ENCODE measurements at regions not wholly inside any gene's neighbourhood (a gene's known extent, or its start where the extent isn't known, plus 50 kb on each side); places are given as distances from the start of the nearest gene placed in this dataset.

DNA sequence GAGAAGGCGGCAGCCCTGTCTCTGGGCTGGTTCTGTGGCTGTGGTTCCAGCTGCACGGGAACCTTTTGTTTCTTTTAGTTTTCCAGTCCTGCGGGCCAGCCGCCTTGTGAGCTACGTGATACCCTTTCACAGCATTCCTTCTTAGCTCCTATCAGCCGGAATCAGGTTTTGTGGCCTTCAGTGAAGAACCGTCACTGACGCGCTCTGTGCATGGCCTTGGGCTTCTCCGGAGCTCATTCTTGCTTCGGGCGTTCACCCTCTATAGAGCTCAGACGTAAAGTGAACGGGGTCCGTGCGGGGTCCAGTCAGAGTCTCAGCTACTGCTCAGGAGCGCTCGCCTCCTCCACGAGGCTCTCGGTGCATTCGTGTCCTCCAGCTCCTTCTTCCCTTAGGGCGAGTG lies 166.7 kb downstream of the FAM43A start:
- no peak for ATAC-seq (ENCODE audit: insufficient read depth, low read depth)
- Histone ChIP-seq H3K9ac (ENCODE audit: low read depth, low read length) (no peak overlapping the region), H3K27me3 (ENCODE audit: insufficient read depth, low read length, poor library complexity) (peaks cover 28% of the 10 kb centered on the region), H3K27ac (ENCODE audit: low read length) (no peak overlapping the region), H3K4me1 (ENCODE audit: insufficient read depth, low read length) (no peaks in the 10 kb centered on the region), H2AFZ (ENCODE audit: low read depth, low read length) (no peak overlapping the region), H3K4me3 (ENCODE audit: low read depth in 1 of 2, low read length in 2 of 2) (no peak overlapping the region), H3K4me2 (ENCODE audit: insufficient read depth, low read length) (no peak overlapping the region), H3K9me3 (ENCODE audit: insufficient read depth, low read length, severe bottlenecking) (no peaks in the 10 kb centered on the region), H4K20me1 (ENCODE audit: insufficient read depth, low read length) (no peaks in the 10 kb centered on the region), H3K79me2 (ENCODE audit: insufficient read depth, low read length) (no peaks in the 10 kb centered on the region), H3K36me3 (ENCODE audit: insufficient read depth, low read length) (no peaks in the 10 kb centered on the region)
- TF ChIP-seq, protein P1, sequence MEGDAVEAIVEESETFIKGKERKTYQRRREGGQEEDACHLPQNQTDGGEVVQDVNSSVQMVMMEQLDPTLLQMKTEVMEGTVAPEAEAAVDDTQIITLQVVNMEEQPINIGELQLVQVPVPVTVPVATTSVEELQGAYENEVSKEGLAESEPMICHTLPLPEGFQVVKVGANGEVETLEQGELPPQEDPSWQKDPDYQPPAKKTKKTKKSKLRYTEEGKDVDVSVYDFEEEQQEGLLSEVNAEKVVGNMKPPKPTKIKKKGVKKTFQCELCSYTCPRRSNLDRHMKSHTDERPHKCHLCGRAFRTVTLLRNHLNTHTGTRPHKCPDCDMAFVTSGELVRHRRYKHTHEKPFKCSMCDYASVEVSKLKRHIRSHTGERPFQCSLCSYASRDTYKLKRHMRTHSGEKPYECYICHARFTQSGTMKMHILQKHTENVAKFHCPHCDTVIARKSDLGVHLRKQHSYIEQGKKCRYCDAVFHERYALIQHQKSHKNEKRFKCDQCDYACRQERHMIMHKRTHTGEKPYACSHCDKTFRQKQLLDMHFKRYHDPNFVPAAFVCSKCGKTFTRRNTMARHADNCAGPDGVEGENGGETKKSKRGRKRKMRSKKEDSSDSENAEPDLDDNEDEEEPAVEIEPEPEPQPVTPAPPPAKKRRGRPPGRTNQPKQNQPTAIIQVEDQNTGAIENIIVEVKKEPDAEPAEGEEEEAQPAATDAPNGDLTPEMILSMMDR (IDR thresholded peaks at IDR 0.05; ENCODE audit: borderline replicate concordance, extremely low read depth, low read length, poor library complexity, severe bottlenecking) = no peak
- TF ChIP-seq EZH2 (IDR thresholded peaks at IDR 0.05; ENCODE audit: borderline replicate concordance, low read depth, low read length, severe bottlenecking) = no peak
- DNase-seq = no peak

DNA sequence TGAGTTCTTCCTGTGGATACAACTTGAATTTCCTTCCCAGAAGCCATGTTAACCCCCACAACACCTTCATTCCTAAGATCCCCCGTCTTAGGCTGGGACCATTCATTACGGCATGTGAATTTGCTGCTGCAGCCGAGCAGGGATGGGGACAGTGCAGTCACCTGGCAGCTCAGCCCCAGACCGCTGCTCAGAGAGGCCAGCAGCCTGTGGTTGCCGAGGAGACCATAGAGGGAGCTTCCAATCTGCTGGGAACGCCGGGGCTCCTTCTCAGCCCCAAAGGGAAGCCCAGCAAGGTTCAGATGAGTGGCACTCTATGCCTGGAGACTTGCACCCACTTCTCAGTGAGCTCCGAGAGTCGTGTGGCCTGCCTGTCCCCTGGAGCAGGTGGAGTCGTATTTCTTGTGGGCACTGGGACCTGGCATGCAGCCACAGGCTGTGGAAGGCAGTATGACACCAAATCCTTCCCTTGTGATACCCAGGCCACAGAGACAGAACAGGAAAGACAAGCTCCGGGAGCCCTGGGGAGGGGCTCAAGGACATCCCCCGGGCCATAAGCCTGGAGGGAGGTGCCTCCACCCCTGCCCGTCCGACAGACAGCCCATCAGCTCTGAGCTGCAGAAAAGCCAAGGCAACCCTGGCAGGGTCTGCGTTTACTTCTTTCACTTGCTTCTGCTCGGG lies 167.3 kb downstream of the FAM43A start:
- H3K9ac ChIP-seq (ENCODE audit: low read depth, low read length) = no peak overlapping the region
- DNase-seq (no peak), ATAC-seq (ENCODE audit: insufficient read depth, low read depth) (no peak)
- H4K20me1 ChIP-seq (ENCODE audit: insufficient read depth, low read length) = no peaks in the 10 kb centered on the region
- H3K27ac ChIP-seq (ENCODE audit: low read length) = no peak overlapping the region
- H3K36me3 ChIP-seq (ENCODE audit: insufficient read depth, low read length) = no peaks in the 10 kb centered on the region
- H3K9me3 ChIP-seq (ENCODE audit: insufficient read depth, low read length, severe bottlenecking) = no peaks in the 10 kb centered on the region
- no peak overlapping the region for H2AFZ ChIP-seq (ENCODE audit: low read depth, low read length)
- H3K79me2 ChIP-seq (ENCODE audit: insufficient read depth, low read length) = no peaks in the 10 kb centered on the region
- peaks cover 29% of the 10 kb centered on the region for H3K27me3 ChIP-seq (ENCODE audit: insufficient read depth, low read length, poor library complexity)
- no peaks in the 10 kb centered on the region for H3K4me1 ChIP-seq (ENCODE audit: insufficient read depth, low read length)
- H3K4me2 ChIP-seq (ENCODE audit: insufficient read depth, low read length) = no peak overlapping the region
- no peak overlapping the region for H3K4me3 ChIP-seq (ENCODE audit: low read depth in 1 of 2, low read length in 2 of 2)
- TF ChIP-seq, protein P1 (IDR thresholded peaks at IDR 0.05; ENCODE audit: borderline replicate concordance, extremely low read depth, low read length, poor library complexity, severe bottlenecking) = no peak
- TF ChIP-seq EZH2 (IDR thresholded peaks at IDR 0.05; ENCODE audit: borderline replicate concordance, low read depth, low read length, severe bottlenecking) = no peak

DNA sequence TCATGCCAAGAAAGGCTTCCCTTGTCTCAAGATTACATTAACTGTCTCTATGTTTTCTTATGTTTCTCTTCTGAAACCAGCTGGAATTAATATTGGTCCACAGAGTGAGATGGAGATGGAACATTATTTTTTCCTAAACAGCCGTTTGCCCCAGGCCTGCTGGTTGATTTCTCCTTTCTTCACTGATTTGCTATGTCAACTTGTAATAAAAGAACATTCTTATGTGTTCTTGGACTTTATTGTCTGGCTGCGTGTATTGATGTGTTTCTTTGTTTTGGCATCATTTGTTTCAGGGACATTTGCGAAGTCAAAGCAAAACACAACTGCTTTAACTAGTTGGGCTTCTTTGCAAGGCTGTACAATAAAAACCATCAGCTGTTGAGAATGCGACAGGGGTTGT lies 168.5 kb downstream of the FAM43A start:
- Histone ChIP-seq H3K4me1 (ENCODE audit: insufficient read depth, low read length) (no peaks in the 10 kb centered on the region), H3K9me3 (ENCODE audit: insufficient read depth, low read length, severe bottlenecking) (no peaks in the 10 kb centered on the region), H4K20me1 (ENCODE audit: insufficient read depth, low read length) (no peaks in the 10 kb centered on the region), H3K36me3 (ENCODE audit: insufficient read depth, low read length) (no peaks in the 10 kb centered on the region), H3K4me3 (ENCODE audit: low read depth in 1 of 2, low read length in 2 of 2) (no peak overlapping the region), H3K79me2 (ENCODE audit: insufficient read depth, low read length) (no peaks in the 10 kb centered on the region), H3K27me3 (ENCODE audit: insufficient read depth, low read length, poor library complexity) (peaks cover 29% of the 10 kb centered on the region), H2AFZ (ENCODE audit: low read depth, low read length) (no peak overlapping the region), H3K4me2 (ENCODE audit: insufficient read depth, low read length) (no peak overlapping the region), H3K9ac (ENCODE audit: low read depth, low read length) (no peak overlapping the region), H3K27ac (ENCODE audit: low read length) (no peak overlapping the region)
- no peak for TF ChIP-seq EZH2 (IDR thresholded peaks at IDR 0.05; ENCODE audit: borderline replicate concordance, low read depth, low read length, severe bottlenecking)
- TF ChIP-seq, protein P1 (IDR thresholded peaks at IDR 0.05; ENCODE audit: borderline replicate concordance, extremely low read depth, low read length, poor library complexity, severe bottlenecking) = no peak
- DNase-seq (no peak), ATAC-seq (ENCODE audit: insufficient read depth, low read depth) (no peak)
